GM12875 (cell line): ENCODE measurements at regions not wholly inside any gene's neighbourhood (a gene's known extent, or its start where the extent isn't known, plus 50 kb on each side); places are given as distances from the start of the nearest gene placed in this dataset.

Experiments
- H3K4me3 ChIP-seq: one replicate; pipeline ENCODE4 v1.5.1; 2011; ENCODE audit warnings: low read depth, low read length, control low read depth
- TF ChIP-seq, protein P1 (sequence below): IDR thresholded peaks from 2 replicates; pipeline ENCODE4 v1.5.1; 2011; ENCODE audit warnings: low read depth, mild to moderate bottlenecking, control low read depth, inconsistent platforms, low read length, moderate library complexity, borderline replicate concordance; ENCODE audit not compliant: insufficient read depth

DNA sequence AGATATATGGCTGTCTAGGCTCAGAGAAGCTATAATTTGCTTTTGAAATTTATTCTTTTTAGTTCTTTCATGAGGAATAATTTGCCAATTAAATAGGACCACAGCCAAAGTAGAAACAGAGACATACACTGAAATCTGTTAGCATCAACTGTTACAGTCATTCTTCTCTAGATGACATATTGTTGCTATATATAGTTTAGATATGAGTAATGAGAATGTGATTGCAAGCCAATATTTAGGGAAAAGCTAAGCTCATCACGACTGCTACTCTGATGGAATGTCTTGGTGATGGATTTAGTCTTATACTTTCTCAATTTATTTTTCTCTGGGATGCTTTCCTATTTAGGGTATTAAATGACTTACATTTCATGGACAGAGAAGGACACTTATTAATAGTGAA lies 259.1 kb downstream of the LNPK start:
- TF ChIP-seq, protein P1, sequence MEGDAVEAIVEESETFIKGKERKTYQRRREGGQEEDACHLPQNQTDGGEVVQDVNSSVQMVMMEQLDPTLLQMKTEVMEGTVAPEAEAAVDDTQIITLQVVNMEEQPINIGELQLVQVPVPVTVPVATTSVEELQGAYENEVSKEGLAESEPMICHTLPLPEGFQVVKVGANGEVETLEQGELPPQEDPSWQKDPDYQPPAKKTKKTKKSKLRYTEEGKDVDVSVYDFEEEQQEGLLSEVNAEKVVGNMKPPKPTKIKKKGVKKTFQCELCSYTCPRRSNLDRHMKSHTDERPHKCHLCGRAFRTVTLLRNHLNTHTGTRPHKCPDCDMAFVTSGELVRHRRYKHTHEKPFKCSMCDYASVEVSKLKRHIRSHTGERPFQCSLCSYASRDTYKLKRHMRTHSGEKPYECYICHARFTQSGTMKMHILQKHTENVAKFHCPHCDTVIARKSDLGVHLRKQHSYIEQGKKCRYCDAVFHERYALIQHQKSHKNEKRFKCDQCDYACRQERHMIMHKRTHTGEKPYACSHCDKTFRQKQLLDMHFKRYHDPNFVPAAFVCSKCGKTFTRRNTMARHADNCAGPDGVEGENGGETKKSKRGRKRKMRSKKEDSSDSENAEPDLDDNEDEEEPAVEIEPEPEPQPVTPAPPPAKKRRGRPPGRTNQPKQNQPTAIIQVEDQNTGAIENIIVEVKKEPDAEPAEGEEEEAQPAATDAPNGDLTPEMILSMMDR: no peak
- H3K4me3 ChIP-seq: no peak overlapping the region

DNA sequence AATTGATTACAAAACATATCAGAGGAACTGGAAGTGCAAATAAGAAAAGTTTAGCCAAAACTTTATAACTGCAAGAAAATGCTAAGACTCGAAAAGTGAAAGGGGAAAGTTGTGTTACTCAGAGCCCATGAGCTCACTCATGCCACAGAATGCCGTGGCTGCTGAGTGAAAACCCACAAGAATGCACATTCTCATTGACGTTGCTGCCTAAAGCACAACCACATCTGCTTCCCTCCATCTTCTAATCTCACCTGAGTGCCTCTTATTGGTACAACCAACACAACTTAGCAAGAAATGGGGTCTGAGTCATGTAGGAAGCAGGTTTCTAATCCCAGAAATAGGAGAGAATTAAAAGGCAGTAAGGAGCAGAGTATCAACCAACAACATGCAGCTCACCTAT lies 259.7 kb downstream of the LNPK start:
- TF ChIP-seq, protein P1: no peak
- H3K4me3 ChIP-seq: no peak overlapping the region

DNA sequence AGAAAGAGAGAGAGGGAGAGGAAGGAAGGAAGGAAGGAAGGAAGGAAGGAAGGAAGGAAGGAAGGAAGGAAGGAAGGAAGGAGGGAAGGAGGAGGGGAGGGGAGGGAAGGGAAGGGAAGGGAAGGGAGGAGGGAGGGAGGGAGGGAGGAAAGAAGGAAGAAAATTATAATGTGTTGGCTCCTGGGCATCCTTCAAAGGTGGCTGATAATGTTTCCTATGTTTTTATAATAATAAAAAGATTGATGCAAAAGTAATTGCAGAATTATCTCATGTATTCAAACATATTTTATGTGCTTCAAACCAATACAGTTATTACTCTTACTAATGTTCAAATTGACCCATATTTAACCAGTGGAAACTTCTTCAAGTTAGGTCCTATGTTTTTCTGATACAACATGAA lies 260.9 kb downstream of the LNPK start:
- no peak overlapping the region for H3K4me3 ChIP-seq

DNA sequence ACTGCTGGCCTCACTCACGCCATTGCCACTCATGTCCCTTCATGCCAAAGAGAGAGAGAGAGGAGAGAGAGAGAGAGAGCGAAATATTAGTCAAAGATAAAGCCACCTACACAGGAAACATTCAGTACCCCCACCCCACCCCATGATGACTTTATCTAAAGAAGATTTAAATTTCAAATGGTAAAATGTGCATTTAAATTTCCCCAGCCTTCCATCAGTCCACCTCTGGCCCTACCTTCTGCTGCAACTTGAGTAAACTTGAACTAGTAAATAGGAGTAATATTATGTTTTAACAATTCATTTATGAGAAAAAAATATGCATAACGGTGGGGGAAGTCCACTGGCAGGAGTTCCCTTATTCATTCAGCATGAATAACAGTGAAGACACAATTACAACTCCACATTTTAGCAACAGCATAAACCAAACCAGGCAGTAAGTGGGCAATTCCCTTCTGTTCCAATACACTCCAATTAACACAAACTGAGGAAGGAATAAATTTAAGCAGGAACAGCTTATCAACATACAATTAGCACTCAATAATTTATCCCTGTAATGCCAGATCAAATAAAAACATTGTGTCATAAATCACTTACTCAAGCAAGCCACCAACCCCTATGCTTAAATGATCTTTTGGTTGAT lies 264.2 kb downstream of the LNPK start:
- no peak overlapping the region for H3K4me3 ChIP-seq
- TF ChIP-seq, protein P1: no peak

More for the DNA sequence above, 260.9 kb downstream of the LNPK start:
- TF ChIP-seq, protein P1: no peak

DNA sequence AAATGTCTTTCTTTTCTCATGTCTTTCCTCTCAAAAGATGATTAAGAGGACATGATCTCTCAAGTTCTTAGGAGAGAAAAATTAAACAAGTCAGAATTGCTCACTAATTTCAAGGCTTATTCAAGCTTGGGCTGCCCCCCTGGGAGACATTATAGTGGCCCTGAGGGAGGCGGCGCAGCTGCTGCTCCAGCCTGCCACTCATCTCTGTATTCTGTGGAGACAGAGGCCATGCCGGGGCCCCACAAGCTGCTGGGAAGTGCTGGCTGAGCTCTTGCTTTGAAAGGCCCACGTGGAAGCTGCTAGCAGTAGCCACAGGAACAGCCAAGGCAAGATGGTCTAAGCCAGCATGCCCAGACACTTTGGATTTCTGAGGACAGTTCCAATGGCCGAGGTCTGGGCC lies 267.4 kb downstream of the LNPK start:
- TF ChIP-seq, protein P1: no peak
- H3K4me3 ChIP-seq: no peak overlapping the region

DNA sequence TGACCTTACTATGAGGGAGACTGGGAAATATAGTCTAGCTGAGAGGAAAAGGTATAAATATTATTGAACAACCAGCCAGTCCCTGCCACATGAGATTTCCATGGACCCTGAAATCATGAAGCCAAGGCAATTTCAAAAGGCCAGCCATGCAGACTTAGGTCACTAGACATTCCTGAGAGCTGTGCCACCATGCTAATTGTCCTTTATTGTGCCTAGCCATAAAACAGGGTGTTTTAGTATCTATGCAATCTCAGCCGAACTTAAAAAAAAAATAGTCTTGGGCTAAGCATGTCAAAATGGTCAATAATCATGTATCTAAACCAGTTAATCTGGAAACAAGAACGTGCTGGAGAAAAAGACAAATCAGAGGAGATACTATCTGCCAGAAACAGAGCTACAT lies 269.5 kb downstream of the LNPK start:
- TF ChIP-seq, protein P1: no peak
- no peak overlapping the region for H3K4me3 ChIP-seq

DNA sequence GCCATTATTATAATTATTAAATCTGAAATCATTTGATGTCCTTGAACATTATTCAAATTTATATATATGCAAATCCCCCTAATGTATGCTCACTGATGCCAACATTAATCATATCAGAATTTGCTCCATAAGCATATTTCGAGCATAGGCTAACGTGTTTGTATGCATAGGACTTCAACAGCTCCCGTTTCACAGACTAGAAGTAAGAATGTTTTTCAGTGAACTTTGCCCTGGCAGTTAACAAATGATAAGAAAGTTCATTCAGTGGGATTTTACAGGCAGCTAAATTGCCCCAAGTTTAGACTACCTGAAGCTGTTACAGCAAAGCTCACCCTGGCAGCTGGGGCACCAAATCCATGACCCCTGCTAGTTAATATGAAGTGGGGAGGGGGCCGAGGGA lies 272.0 kb downstream of the LNPK start:
- H3K4me3 ChIP-seq: no peak overlapping the region
- TF ChIP-seq, protein P1: no peak
